ENCODE measurements at regions not wholly inside any gene's neighbourhood (a gene's known extent, or its start where the extent isn't known, plus 50 kb on each side); places are given as distances from the start of the nearest gene placed in this dataset.

GRCh38 chr1:81330521-81330920 lies 470.2 kb upstream of the ADGRL2 start:
- DNase-seq (ENCODE audit: low spot score): no peak

DNA sequence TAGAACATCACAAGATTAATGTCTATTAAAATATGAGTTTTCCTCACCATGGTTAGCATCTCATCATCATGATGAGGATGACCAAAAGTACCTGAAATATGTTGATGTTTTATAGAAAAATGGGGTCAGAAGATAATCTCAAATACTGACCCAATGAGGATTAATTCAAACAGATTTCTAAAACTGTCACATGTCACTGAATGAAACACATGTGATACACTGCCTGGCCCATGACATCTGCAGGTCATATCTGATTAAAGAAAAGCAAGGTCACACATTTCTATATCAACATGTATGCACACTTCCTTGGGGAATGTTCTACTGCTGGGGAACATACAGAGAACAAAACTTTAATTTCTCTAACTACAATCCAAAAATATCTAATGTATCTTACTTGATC lies 470.6 kb upstream of the ADGRL2 start:
- no peak for DNase-seq (ENCODE audit: low spot score)

GRCh38 chr1:81329041-81329440 lies 471.7 kb upstream of the ADGRL2 start:
- no peak for DNase-seq (ENCODE audit: low spot score)

GRCh38 chr1:81327743-81328142 lies 473.0 kb upstream of the ADGRL2 start:
- no peak for DNase-seq (ENCODE audit: low spot score)

GRCh38 chr1:81327103-81327710 lies 473.5 kb upstream of the ADGRL2 start:
- no peak for DNase-seq (ENCODE audit: low spot score)

- no peak for DNase-seq (ENCODE audit: low spot score)
Observed at GRCh38 chr1:81326212-81326611, 474.5 kb upstream of the ADGRL2 start.

- DNase-seq (ENCODE audit: low spot score): no peak
Observed at GRCh38 chr1:81325397-81325796, 475.3 kb upstream of the ADGRL2 start.

GRCh38 chr1:81323862-81324261 lies 476.9 kb upstream of the ADGRL2 start:
- no peak for DNase-seq (ENCODE audit: low spot score)

- no peak for DNase-seq (ENCODE audit: low spot score)
Observed at GRCh38 chr1:81317191-81317590, 483.5 kb upstream of the ADGRL2 start.

DNA sequence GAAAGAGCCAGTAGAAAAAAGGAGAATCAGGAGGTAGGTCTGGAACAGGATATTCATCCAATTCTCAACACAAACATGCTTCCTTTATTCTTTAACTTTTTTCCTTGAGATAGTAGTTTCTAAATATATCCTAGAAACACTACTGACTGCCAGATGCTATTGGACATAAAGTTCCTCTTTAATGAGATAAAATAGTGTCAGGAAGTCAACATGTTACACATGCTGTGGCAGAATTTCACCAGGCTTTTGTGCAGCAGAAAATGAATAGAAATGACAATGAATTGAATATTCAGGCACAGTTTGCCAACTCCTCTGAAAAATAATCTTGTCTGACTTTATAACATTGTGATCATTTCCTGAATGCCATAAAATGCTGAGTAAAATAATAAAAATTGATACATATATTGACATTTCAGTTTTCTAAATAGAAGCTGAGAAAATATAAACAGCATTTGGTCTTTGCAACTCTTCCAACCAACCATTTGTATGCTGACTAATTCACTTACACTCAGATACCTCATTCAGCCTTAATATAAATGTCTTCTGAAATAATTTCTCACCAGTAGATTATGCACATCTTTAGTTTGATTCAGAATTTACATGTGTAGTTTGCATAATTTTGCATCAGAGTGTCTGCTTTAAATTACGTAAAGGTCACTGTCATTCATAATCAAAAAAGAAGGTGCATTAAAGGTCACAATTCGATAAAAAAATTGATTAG lies 486.1 kb upstream of the ADGRL2 start:
- no peak for DNase-seq (ENCODE audit: low spot score)

GRCh38 chr1:81313289-81313688 lies 487.4 kb upstream of the ADGRL2 start:
- no peak for DNase-seq (ENCODE audit: low spot score)

GRCh38 chr1:81312272-81312754 lies 488.4 kb upstream of the ADGRL2 start:
- no peak for DNase-seq (ENCODE audit: low spot score)

DNA sequence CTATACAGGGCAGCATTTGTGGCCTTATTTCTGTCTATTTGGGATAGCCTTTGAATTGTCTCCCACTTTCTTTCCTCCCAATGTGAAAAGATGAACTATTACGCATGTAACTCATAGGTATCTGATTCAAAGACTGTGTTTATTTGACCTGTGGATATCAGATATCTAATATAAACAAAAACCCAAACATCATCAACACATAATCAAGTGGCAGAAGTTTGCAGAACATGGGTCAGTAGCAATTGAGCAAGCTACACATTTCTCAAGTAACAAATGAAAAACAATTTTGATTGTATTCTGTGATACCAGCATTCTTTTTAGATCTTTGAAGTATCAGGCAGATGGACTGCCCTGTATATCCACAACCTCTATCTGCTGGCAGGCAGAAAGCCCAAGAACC lies 490.5 kb upstream of the ADGRL2 start:
- no peak for DNase-seq (ENCODE audit: low spot score)

- DNase-seq (ENCODE audit: low spot score): no peak
Observed at GRCh38 chr1:81308191-81308590, 492.5 kb upstream of the ADGRL2 start.

- DNase-seq (ENCODE audit: low spot score): no peak
Observed at GRCh38 chr1:81307786-81308185, 492.9 kb upstream of the ADGRL2 start.

- no peak for DNase-seq (ENCODE audit: low spot score)
Observed at GRCh38 chr1:81305997-81306452, 494.7 kb upstream of the ADGRL2 start.

- DNase-seq (ENCODE audit: low spot score): no peak
Observed at GRCh38 chr1:81304187-81304586, 496.5 kb upstream of the ADGRL2 start.

DNA sequence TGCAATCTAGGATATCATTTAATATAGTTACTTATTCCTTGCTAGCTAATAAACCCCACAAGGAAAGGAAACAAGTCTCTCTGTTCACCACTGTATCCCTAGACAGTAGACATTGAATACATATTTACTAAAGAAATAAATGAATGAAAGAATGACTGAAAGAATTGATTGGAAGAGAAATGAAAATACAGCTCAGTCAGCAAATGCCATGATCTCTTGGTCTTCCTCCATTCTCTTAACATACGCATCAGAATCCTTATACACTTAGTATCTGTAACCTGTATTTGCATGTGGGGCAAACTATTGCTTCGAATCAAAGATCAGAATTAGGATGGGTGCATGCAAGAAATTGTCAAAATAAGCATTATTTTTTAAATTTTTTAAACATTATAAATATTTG lies 500.8 kb upstream of the ADGRL2 start:
- no peak for DNase-seq (ENCODE audit: low spot score)

DNA sequence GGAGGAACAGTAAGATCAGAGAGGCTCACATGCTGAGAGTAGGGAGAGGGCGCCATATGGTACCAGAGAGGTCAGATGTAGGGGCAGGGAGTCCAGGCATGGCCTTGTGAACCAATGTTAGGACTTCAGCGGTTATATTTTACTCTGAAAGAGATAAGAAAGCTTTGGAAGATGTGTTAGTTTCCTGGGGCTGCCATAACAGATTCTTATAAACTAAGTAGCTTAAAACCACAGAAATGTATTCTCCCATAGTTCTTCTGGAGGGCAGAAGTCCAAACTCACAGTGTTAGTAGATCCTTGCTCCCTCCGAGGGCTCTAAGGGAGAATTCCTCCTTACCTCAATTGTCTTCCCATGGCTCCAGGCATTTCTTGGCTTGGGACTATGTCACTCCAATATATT lies 502.5 kb upstream of the ADGRL2 start:
- no peak for DNase-seq (ENCODE audit: low spot score)

- no peak for DNase-seq (ENCODE audit: low spot score)
Observed at GRCh38 chr1:81296601-81297000, 504.1 kb upstream of the ADGRL2 start.

- no peak for DNase-seq (ENCODE audit: low spot score)
Observed at GRCh38 chr1:81290326-81290725, 510.4 kb upstream of the ADGRL2 start.

GRCh38 chr1:81288689-81289088 lies 512.0 kb upstream of the ADGRL2 start:
- DNase-seq (ENCODE audit: low spot score): no peak

DNA sequence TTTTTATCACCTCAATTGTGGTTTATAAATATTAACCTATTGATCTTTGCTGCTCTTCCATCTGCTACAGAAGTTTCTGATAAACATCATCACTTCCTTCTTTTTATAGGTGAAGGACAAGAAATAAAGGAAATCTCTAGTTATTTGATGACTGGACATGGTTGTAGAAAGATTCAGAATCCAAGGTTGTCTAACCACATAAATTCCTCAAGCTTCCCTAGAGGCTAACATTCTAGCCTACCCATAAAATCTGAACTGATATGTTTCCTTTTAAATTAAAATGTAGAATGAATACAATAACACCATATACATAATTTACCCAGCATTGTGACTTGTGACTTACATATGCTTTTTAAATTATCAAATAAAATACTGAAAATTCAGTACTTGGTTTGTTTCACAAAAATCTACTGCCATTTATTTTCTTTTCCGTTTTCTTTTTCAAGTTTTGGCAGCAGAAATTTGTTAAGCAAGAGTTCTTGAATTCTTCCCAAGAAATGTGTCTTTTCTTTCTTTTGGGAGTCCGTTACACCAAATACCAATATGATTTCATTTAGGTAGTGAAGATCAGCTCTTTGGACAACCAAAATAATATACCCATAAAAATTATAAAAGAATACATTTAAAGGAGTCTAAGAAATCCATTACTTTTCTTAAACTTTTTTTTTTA lies 513.2 kb upstream of the ADGRL2 start:
- DNase-seq (ENCODE audit: low spot score): no peak
